Keratinocyte (primary cell): ENCODE measurements at regions not wholly inside any gene's neighbourhood (a gene's known extent, or its start where the extent isn't known, plus 50 kb on each side); places are given as distances from the start of the nearest gene placed in this dataset.

Experiments used
- DNase-seq: peaks from one replicate; pipeline ENCODE4 v3.0.0-alpha.2; 2011; ENCODE audit warnings: low read depth, missing footprints, low spot score
- FAIRE-seq: peaks from 2 replicates; lab custom pipeline; 2011; peaks lifted over from hg19 to GRCh38; lab: Jason Lieb, UNC
- H2AFZ ChIP-seq: 2 replicates; pipeline ENCODE4 v1.6.0; 2012; ENCODE audit warnings: low read length, control low read depth, inconsistent platforms; ENCODE audit not compliant: control insufficient read depth
- H3K27ac ChIP-seq: 2 replicates; pipeline ENCODE4 v1.5.1; 2011; ENCODE audit warnings: low read length; ENCODE audit not compliant: control insufficient read depth, insufficient read depth
- H3K27me3 ChIP-seq: 3 replicates; pipeline ENCODE4 v1.6.0; 2011; ENCODE audit warnings: low read length; ENCODE audit not compliant: control insufficient read depth, insufficient read depth; ENCODE audit errors: extremely low read depth
- H3K36me3 ChIP-seq, 2 experiments: 2 replicates in 1 of 2; 3 replicates in 1 of 2; pipeline ENCODE4 v1.5.1; 2011; ENCODE audit warnings: low read length in 2 of 2, mild to moderate bottlenecking in 1 of 2; ENCODE audit not compliant: control insufficient read depth in 2 of 2, insufficient read depth in 2 of 2; ENCODE audit errors: extremely low read depth in 1 of 2
- H3K4me1 ChIP-seq: 3 replicates; pipeline ENCODE4 v1.5.1; 2011; ENCODE audit warnings: low read length; ENCODE audit not compliant: control insufficient read depth, insufficient read depth; ENCODE audit errors: extremely low read depth
- H3K4me2 ChIP-seq: 3 replicates; pipeline ENCODE4 v1.6.0; 2011; ENCODE audit warnings: low read depth, low read length; ENCODE audit not compliant: control insufficient read depth, insufficient read depth; ENCODE audit errors: extremely low read depth
- H3K4me3 ChIP-seq, 3 experiments: fragments of 200-600 bp in 1 of 3; sonication (generic) in 1 of 3; 2 replicates in 2 of 3; 3 replicates in 1 of 3; pipeline ENCODE4 v1.5.1; 2011 to 2016; ENCODE audit warnings: low read length in 3 of 3, mild to moderate bottlenecking in 3 of 3, control low read depth in 2 of 3, inconsistent platforms in 1 of 3, low read depth in 1 of 3, mixed read lengths in 1 of 3, mixed run types in 1 of 3, moderate library complexity in 1 of 3; ENCODE audit not compliant: control insufficient read depth in 2 of 3, insufficient read depth in 2 of 3; ENCODE audit errors: extremely low read depth in 1 of 3
- H3K79me2 ChIP-seq: 2 replicates; pipeline ENCODE4 v1.6.0; 2012; ENCODE audit warnings: low read length; ENCODE audit not compliant: control insufficient read depth, insufficient read depth
- H3K9ac ChIP-seq: 3 replicates; pipeline ENCODE4 v1.6.0; 2011; ENCODE audit warnings: low read length; ENCODE audit not compliant: control insufficient read depth, insufficient read depth; ENCODE audit errors: extremely low read depth
- H3K9me1 ChIP-seq: 3 replicates; pipeline ENCODE4 v1.6.0; 2011; ENCODE audit warnings: low read length; ENCODE audit not compliant: control insufficient read depth, insufficient read depth; ENCODE audit errors: extremely low read depth
- H3K9me3 ChIP-seq: 2 replicates; pipeline ENCODE4 v1.5.1; 2012; ENCODE audit warnings: low read depth, low read length; ENCODE audit not compliant: control insufficient read depth
- H4K20me1 ChIP-seq: 3 replicates; pipeline ENCODE4 v1.6.0; 2011; ENCODE audit warnings: low read length; ENCODE audit not compliant: control insufficient read depth, insufficient read depth; ENCODE audit errors: extremely low read depth
- EZH2 ChIP-seq: IDR thresholded peaks from one replicate; pipeline ENCODE4 v1.6.1; 2012; ENCODE audit warnings: inconsistent platforms, mild to moderate bottlenecking, low read length, moderate library complexity
- dilution Hi-C: fragments of 300-500 bp; cut with MboI; formaldehyde crosslinking; loops from one replicate; pipeline ENCODE4 v1.7.0; 2020; ENCODE audit warnings: low sequenced_read_pairs; ENCODE audit not compliant: extremely low pct_ligation_motif_present
- TF ChIP-seq, protein P1 (sequence below), 3 experiments: IDR thresholded peaks in 1 of 3; conservative IDR thresholded peaks in 1 of 3; optimal IDR thresholded peaks in 1 of 3; 2 replicates in 2 of 3; 3 replicates in 1 of 3; pipeline versions ENCODE3 to v1.5.1; 2011; ENCODE audit warnings: low read length in 3 of 3, mild to moderate bottlenecking in 3 of 3, moderate library complexity in 2 of 3, control low read depth in 1 of 3, inconsistent platforms in 1 of 3; ENCODE audit not compliant: insufficient read depth in 2 of 3; ENCODE audit errors: extremely low read depth in 1 of 3

DNA sequence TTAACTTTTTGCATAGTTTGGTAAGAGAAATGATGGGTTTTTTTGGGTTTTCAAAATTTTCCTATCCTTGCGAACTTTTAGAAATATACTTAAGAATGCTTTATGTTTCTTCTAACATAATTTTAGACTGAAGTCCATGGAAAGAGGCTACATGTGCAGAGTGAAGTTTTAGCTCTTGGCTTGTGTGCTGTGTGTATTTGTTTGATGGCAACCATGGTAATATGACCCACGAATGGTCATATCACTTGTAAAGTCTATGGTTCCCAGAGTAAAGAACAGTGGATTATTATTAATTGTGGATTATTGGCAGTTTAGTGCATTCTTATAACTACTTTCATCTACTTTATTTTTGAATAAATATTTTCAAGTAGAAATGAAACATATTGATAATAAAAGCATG is 124.0 kb upstream of the GOLGA6L4 start:
- no peaks in the 10 kb centered on the region for H3K36me3 ChIP-seq
- FAIRE-seq: no peak
- no peaks in the 10 kb centered on the region for H3K9me3 ChIP-seq
- H2AFZ ChIP-seq: no peak overlapping the region
- no peak overlapping the region for H3K4me3 ChIP-seq
- H3K4me1 ChIP-seq: peaks cover 8% of the 10 kb centered on the region
- H3K27ac ChIP-seq: no peak overlapping the region
- no peak overlapping the region for H3K9ac ChIP-seq
- no peak for DNase-seq
- no peaks in the 10 kb centered on the region for H3K9me1 ChIP-seq
- H3K27me3 ChIP-seq: no peaks in the 10 kb centered on the region
- H4K20me1 ChIP-seq: no peaks in the 10 kb centered on the region
- H3K79me2 ChIP-seq: no peaks in the 10 kb centered on the region
- dilution Hi-C loops: no loop called here
- H3K4me2 ChIP-seq: no peak overlapping the region
- TF ChIP-seq, protein P1, sequence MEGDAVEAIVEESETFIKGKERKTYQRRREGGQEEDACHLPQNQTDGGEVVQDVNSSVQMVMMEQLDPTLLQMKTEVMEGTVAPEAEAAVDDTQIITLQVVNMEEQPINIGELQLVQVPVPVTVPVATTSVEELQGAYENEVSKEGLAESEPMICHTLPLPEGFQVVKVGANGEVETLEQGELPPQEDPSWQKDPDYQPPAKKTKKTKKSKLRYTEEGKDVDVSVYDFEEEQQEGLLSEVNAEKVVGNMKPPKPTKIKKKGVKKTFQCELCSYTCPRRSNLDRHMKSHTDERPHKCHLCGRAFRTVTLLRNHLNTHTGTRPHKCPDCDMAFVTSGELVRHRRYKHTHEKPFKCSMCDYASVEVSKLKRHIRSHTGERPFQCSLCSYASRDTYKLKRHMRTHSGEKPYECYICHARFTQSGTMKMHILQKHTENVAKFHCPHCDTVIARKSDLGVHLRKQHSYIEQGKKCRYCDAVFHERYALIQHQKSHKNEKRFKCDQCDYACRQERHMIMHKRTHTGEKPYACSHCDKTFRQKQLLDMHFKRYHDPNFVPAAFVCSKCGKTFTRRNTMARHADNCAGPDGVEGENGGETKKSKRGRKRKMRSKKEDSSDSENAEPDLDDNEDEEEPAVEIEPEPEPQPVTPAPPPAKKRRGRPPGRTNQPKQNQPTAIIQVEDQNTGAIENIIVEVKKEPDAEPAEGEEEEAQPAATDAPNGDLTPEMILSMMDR (optimal IDR thresholded peaks at IDR 0.05 in 1 of 3, IDR thresholded peaks at IDR 0.05 in 1 of 3, conservative IDR thresholded peaks at IDR 0.05 in 1 of 3; ENCODE audit: extremely low read depth in 1 of 3, insufficient read depth in 2 of 3, low read length in 3 of 3): no peak
- TF ChIP-seq EZH2: no peak

GRCh38 chr15:84112025-84112424 is 123.5 kb upstream of the GOLGA6L4 start:
- TF ChIP-seq, protein P1 (optimal IDR thresholded peaks at IDR 0.05 in 1 of 3, IDR thresholded peaks at IDR 0.05 in 1 of 3, conservative IDR thresholded peaks at IDR 0.05 in 1 of 3; ENCODE audit: extremely low read depth in 1 of 3, insufficient read depth in 2 of 3, low read length in 3 of 3): no peak
- Histone ChIP-seq H3K4me1 (peaks cover 8% of the 10 kb centered on the region), H3K27ac (no peak overlapping the region), H3K9me3 (no peaks in the 10 kb centered on the region), H3K9me1 (no peaks in the 10 kb centered on the region), H3K27me3 (no peaks in the 10 kb centered on the region), H3K4me3 (no peak overlapping the region), H2AFZ (no peak overlapping the region), H3K79me2 (no peaks in the 10 kb centered on the region), H3K4me2 (no peak overlapping the region), H3K36me3 (no peaks in the 10 kb centered on the region), H4K20me1 (no peaks in the 10 kb centered on the region), H3K9ac (no peak overlapping the region)
- no peak for DNase-seq
- FAIRE-seq: peak; percentile 43
- dilution Hi-C loops: no loop called here
